Fibroblast of lung (primary cell): ENCODE measurements at regions not wholly inside any gene's neighbourhood (a gene's known extent, or its start where the extent isn't known, plus 50 kb on each side); places are given as distances from the start of the nearest gene placed in this dataset.

Experiments
- CTCF ChIP-seq, 2 donors: IDR thresholded peaks in 1 of 2; conservative IDR thresholded peaks in 1 of 2; 1 replicate in 1 of 2; 2 replicates in 1 of 2; pipeline ENCODE4 v1.5.1; 2011 to 2012; ENCODE audit warnings: low read length in 2 of 2, control low read depth in 1 of 2, inconsistent platforms in 1 of 2, low read depth in 1 of 2, mild to moderate bottlenecking in 1 of 2
- EZH2 ChIP-seq: IDR thresholded peaks from 2 replicates; pipeline ENCODE4 v1.5.1; 2012; ENCODE audit warnings: low read length, control low read depth, mild to moderate bottlenecking; ENCODE audit errors: missing control alignments

GRCh38 chrX:46184749-46185148, 360.5 kb downstream of the ZNF674 start:
- no peak for TF ChIP-seq CTCF (conservative IDR thresholded peaks at IDR 0.05 in 1 of 2, IDR thresholded peaks at IDR 0.05 in 1 of 2; ENCODE audit: low read depth in 1 of 2, low read length in 2 of 2)
- no peak for TF ChIP-seq EZH2
